Parathyroid adenoma (tissue), 2 donors: ENCODE measurements at regions not wholly inside any gene's neighbourhood (a gene's known extent, or its start where the extent isn't known, plus 50 kb on each side); places are given as distances from the start of the nearest gene placed in this dataset.

Experiments
- H2AFZ ChIP-seq: fragments of 300-600 bp; sonication (generic); one replicate; pipeline ENCODE4 v1.7.0; 2017; ENCODE audit warnings: antibody characterized with exemption, mild to moderate bottlenecking
- H3K27ac ChIP-seq: fragments of 300-600 bp; sonication (generic); one replicate; pipeline ENCODE4 v1.7.0; 2017
- H3K27me3 ChIP-seq: fragments of 300-600 bp; sonication (generic); one replicate; pipeline ENCODE4 v1.7.0; 2017; ENCODE audit warnings: low read length; ENCODE audit not compliant: control insufficient read depth, insufficient read depth
- H3K36me3 ChIP-seq: fragments of 300-600 bp; sonication (generic); one replicate; pipeline ENCODE4 v1.7.0; 2017; ENCODE audit warnings: low read length; ENCODE audit not compliant: control insufficient read depth, insufficient read depth
- H3K4me1 ChIP-seq: fragments of 300-600 bp; sonication (generic); one replicate; pipeline ENCODE4 v1.7.0; 2017; ENCODE audit warnings: control low read depth
- H3K4me2 ChIP-seq: fragments of 300-600 bp; sonication (generic); one replicate; pipeline ENCODE4 v1.7.0; 2017; ENCODE audit warnings: low read length
- H3K4me3 ChIP-seq: fragments of 300-600 bp; sonication (generic); one replicate; pipeline ENCODE4 v1.7.0; 2017; ENCODE audit warnings: low read depth, low read length
- H3K79me2 ChIP-seq: fragments of 300-600 bp; sonication (generic); one replicate; pipeline ENCODE4 v1.7.0; 2017; ENCODE audit warnings: control low read depth
- H3K9ac ChIP-seq: fragments of 300-600 bp; sonication (generic); one replicate; pipeline ENCODE4 v1.7.0; 2017; ENCODE audit warnings: mild to moderate bottlenecking
- H3K9me3 ChIP-seq: fragments of 300-600 bp; sonication (generic); one replicate; pipeline ENCODE4 v1.7.0; 2017; ENCODE audit warnings: low read length; ENCODE audit not compliant: control insufficient read depth
- TF ChIP-seq, protein P1 (sequence below): fragments of 300-600 bp; sonication (generic); IDR thresholded peaks from one replicate; pipeline ENCODE4 v1.7.0; 2017; ENCODE audit warnings: antibody characterized with exemption, mild to moderate bottlenecking
- donor health status: primary hyperparathyroidism.

DNA sequence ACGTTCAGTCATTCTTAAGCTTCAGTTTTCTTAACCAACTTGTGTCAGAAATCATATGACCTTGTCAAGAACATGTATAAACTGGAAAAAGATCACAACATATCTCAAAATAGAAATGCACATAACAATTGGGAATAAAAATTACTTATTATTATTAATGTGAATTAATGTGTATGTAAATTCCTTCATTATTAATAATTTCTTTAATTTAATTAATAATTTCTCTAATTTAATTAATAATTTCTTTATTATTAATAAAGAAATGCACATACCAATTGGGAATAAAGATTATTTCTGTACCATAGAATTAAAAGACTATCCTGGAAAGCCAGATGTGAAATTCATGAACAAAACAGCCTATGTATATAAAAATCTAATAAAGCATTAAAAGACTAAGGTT, 718.5 kb upstream of the PCDH7 start:
- TF ChIP-seq, protein P1, sequence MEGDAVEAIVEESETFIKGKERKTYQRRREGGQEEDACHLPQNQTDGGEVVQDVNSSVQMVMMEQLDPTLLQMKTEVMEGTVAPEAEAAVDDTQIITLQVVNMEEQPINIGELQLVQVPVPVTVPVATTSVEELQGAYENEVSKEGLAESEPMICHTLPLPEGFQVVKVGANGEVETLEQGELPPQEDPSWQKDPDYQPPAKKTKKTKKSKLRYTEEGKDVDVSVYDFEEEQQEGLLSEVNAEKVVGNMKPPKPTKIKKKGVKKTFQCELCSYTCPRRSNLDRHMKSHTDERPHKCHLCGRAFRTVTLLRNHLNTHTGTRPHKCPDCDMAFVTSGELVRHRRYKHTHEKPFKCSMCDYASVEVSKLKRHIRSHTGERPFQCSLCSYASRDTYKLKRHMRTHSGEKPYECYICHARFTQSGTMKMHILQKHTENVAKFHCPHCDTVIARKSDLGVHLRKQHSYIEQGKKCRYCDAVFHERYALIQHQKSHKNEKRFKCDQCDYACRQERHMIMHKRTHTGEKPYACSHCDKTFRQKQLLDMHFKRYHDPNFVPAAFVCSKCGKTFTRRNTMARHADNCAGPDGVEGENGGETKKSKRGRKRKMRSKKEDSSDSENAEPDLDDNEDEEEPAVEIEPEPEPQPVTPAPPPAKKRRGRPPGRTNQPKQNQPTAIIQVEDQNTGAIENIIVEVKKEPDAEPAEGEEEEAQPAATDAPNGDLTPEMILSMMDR = no peak
- Histone ChIP-seq H3K4me3 (no peak overlapping the region), H3K4me2 (no peak overlapping the region), H3K27me3 (no peaks in the 10 kb centered on the region), H3K79me2 (no peaks in the 10 kb centered on the region), H2AFZ (no peak overlapping the region), H3K9me3 (no peaks in the 10 kb centered on the region), H3K4me1 (no peaks in the 10 kb centered on the region), H3K9ac (no peak overlapping the region), H3K36me3 (no peaks in the 10 kb centered on the region), H3K27ac (no peak overlapping the region)

DNA sequence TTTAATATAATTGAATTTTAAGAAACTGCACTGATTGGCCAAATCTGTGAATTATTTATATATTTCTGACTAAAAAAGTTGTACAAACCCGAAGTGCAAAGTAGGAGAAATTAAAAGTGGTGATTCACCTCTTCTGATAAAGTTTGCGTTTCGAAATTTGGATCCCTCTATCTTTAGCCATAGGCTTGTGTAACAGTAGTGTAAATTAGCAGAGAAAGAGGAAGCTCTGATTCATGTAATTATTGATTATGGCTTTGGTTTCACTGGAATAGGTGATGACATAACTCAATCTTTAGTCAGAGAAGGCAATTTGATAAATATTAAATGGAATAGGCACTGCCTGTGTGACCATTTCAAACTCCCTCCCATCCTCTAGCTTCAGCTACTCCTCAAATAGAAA, 717.8 kb upstream of the PCDH7 start:
- Histone ChIP-seq H3K4me2 (no peak overlapping the region), H3K27me3 (no peaks in the 10 kb centered on the region), H3K4me3 (no peak overlapping the region), H3K4me1 (no peaks in the 10 kb centered on the region), H3K79me2 (no peaks in the 10 kb centered on the region), H3K27ac (no peak overlapping the region), H3K9ac (no peak overlapping the region), H3K36me3 (no peaks in the 10 kb centered on the region), H3K9me3 (no peaks in the 10 kb centered on the region), H2AFZ (no peak overlapping the region)
- TF ChIP-seq, protein P1 = no peak

DNA sequence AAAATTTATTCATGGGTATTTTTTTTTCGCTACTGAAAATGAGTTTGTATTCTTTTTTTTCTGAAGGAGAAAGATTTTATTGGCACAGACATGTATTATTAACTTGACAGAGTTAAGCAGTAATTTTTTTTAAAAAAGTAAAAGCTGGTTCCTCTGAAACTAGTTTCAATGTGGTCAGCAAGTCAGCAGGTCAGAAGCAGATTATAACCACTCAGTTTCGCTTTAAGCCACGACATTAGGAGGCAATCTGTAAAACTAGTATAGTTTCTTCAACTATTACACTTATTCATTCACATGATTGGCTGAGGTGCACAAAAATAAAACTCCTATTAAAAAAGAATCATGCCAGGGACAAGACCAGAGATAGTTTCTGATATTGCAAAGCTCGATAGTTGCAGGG, 714.2 kb upstream of the PCDH7 start:
- TF ChIP-seq, protein P1 = no peak
- no peak overlapping the region for H2AFZ ChIP-seq
- H3K4me3 ChIP-seq = no peak overlapping the region
- H3K79me2 ChIP-seq = no peaks in the 10 kb centered on the region
- H3K9ac ChIP-seq = no peak overlapping the region
- no peaks in the 10 kb centered on the region for H3K9me3 ChIP-seq
- H3K36me3 ChIP-seq = no peaks in the 10 kb centered on the region
- no peak overlapping the region for H3K27ac ChIP-seq
- no peaks in the 10 kb centered on the region for H3K4me1 ChIP-seq
- H3K4me2 ChIP-seq = no peak overlapping the region
- H3K27me3 ChIP-seq = no peaks in the 10 kb centered on the region

DNA sequence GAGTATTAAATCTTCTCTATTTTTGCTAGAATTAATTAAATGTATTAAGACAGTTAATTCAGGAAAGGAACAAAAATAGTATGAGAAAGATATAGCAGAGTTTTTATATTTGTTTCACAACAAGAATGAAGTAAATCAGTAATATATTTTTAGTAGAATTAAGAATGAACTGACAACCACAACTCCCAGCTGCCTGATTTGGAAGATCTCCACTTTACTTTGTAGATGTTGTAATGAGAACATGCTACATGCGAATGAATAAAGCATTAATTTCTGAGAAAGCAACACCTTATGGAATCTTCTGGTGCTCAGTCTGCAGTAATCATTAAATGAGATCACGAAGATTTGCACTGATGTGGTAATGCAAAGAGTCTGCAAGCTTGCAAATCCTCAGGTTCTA, 695.6 kb upstream of the PCDH7 start:
- Histone ChIP-seq H3K27me3 (no peaks in the 10 kb centered on the region), H3K4me1 (no peaks in the 10 kb centered on the region), H3K9me3 (no peaks in the 10 kb centered on the region), H3K27ac (no peak overlapping the region), H3K79me2 (no peaks in the 10 kb centered on the region), H2AFZ (no peak overlapping the region), H3K9ac (no peak overlapping the region), H3K36me3 (no peaks in the 10 kb centered on the region), H3K4me2 (no peak overlapping the region), H3K4me3 (no peak overlapping the region)
- TF ChIP-seq, protein P1 = no peak

DNA sequence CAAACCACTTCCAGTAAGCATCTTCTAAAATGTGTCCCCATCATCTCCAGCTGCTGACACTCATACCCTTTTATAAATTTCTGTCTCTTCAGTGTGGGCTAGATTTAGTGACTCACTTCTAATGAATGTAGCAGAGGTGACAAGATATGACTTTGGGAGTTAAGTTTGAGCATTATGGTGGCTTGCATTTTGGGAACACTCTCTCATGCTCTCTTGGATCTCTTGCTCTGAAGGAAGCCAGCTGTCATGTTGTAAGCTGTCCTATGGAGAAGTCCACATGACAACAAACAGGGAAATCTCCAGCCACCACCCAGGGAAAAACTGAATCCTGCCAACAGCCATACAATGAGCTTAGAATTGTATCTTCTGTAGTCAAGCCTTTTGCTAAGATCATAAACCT, 691.3 kb upstream of the PCDH7 start:
- Histone ChIP-seq H3K27me3 (no peaks in the 10 kb centered on the region), H3K4me3 (no peak overlapping the region), H3K36me3 (no peaks in the 10 kb centered on the region), H3K9ac (no peak overlapping the region), H3K4me2 (no peak overlapping the region), H3K27ac (no peak overlapping the region), H2AFZ (no peak overlapping the region), H3K9me3 (no peaks in the 10 kb centered on the region), H3K79me2 (no peaks in the 10 kb centered on the region), H3K4me1 (no peaks in the 10 kb centered on the region)
- TF ChIP-seq, protein P1 = no peak
